Thyroid gland (tissue), 4 donors: ENCODE measurements at regions not wholly inside any gene's neighbourhood (a gene's known extent, or its start where the extent isn't known, plus 50 kb on each side); places are given as distances from the start of the nearest gene placed in this dataset.

ENCODE experiments used
- DNase-seq, 2 donors: peaks; one replicate each; pipeline ENCODE4 v3.0.0-alpha.2; 2019
- H3K27ac ChIP-seq, 3 donors: fragments of 200-600 bp; sonication (generic); 1 replicate in 2 of 3; 2 replicates in 1 of 3; pipeline ENCODE4 v1.5.1; 2016 to 2019; ENCODE audit warnings: mild to moderate bottlenecking in 1 of 3, moderate library complexity in 1 of 3
- H3K27me3 ChIP-seq: fragments of 200-600 bp; sonication (generic); one replicate; pipeline ENCODE4 v1.5.1; 2019
- H3K36me3 ChIP-seq, 2 donors: fragments of 200-600 bp; sonication (generic); one replicate each; pipeline ENCODE4 v1.5.1; 2016 to 2019
- H3K4me1 ChIP-seq, 2 donors: fragments of 200-600 bp; sonication (generic); one replicate each; pipeline ENCODE4 v1.5.1; 2017 to 2019
- H3K4me3 ChIP-seq, 3 donors: fragments of 200-600 bp; sonication (generic); replicated peaks in 1 of 3; 1 replicate in 2 of 3; 2 replicates in 1 of 3; pipeline ENCODE4 v1.5.1; 2016; ENCODE audit warnings: mild to moderate bottlenecking in 1 of 3
- H3K9me3 ChIP-seq: fragments of 200-600 bp; sonication (generic); one replicate; pipeline ENCODE4 v1.5.1; 2017
- POLR2A ChIP-seq, 2 donors: fragments of 450-650 bp; IDR thresholded peaks; one replicate each; pipeline ENCODE4 v1.6.1; 2017; ENCODE audit warnings: antibody characterized with exemption in 2 of 2, mild to moderate bottlenecking in 2 of 2, moderate library complexity in 1 of 2
- WGBS, 2 donors: methylation state at CpG; one replicate each; pipeline ENCODE4 v1.1.5; 2017; 5-methylcytosine and 5-hydroxymethylcytosine counted together
- intact Hi-C: fragments of 100-400 bp; cut with DNase I; formaldehyde crosslinking; loops from one replicate; pipeline ENCODE4 v1.15.1; 2023
- TF ChIP-seq, protein P1 (sequence below), 6 experiments: fragments of 200-600 bp in 3 of 6; fragments of 450-650 bp in 3 of 6; sonication (generic) in 3 of 6; IDR thresholded peaks; one replicate each; pipeline ENCODE4 v1.5.1; 2016 to 2019; ENCODE audit warnings: antibody characterized with exemption in 6 of 6, mild to moderate bottlenecking in 2 of 6, inconsistent platforms in 1 of 6, moderate library complexity in 1 of 6

- 81 to 85% methylated on average over 3 of the region's 3 CpGs for WGBS, 2 donors
- intact Hi-C loops: loop anchor here (10.0 kb wide), 1 partner anchor 150 kb away; no protein-coding TSS in a partner anchor
- H3K27me3 ChIP-seq: no peaks in the 10 kb centered on the region
- DNase-seq: no peak
- no peaks in the 10 kb centered on the region for H3K4me1 ChIP-seq
- H3K27ac ChIP-seq: no peak overlapping the region
- H3K4me3 ChIP-seq: no peak overlapping the region
- H3K9me3 ChIP-seq: no peaks in the 10 kb centered on the region
- TF ChIP-seq POLR2A (IDR thresholded peaks at IDR 0.05): no peak
- TF ChIP-seq, protein P1, sequence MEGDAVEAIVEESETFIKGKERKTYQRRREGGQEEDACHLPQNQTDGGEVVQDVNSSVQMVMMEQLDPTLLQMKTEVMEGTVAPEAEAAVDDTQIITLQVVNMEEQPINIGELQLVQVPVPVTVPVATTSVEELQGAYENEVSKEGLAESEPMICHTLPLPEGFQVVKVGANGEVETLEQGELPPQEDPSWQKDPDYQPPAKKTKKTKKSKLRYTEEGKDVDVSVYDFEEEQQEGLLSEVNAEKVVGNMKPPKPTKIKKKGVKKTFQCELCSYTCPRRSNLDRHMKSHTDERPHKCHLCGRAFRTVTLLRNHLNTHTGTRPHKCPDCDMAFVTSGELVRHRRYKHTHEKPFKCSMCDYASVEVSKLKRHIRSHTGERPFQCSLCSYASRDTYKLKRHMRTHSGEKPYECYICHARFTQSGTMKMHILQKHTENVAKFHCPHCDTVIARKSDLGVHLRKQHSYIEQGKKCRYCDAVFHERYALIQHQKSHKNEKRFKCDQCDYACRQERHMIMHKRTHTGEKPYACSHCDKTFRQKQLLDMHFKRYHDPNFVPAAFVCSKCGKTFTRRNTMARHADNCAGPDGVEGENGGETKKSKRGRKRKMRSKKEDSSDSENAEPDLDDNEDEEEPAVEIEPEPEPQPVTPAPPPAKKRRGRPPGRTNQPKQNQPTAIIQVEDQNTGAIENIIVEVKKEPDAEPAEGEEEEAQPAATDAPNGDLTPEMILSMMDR (IDR thresholded peaks at IDR 0.05): peak in 5 of 6 experiments; percentile 74 to 86 (median 84)
- H3K36me3 ChIP-seq: no peaks in the 10 kb centered on the region
These were observed 104.8 kb upstream of the GRIK1 start for GRCh38 chr21:30044447-30045064.

GRCh38 chr21:30042443-30042842, 102.6 kb upstream of the GRIK1 start:
- no peak overlapping the region for H3K4me3 ChIP-seq
- no peaks in the 10 kb centered on the region for H3K36me3 ChIP-seq
- DNase-seq: no peak
- H3K9me3 ChIP-seq: no peaks in the 10 kb centered on the region
- H3K27me3 ChIP-seq: no peaks in the 10 kb centered on the region
- intact Hi-C loops: loop anchor here (10.0 kb wide), 1 partner anchor 152 kb away; no protein-coding TSS in a partner anchor
- H3K27ac ChIP-seq: no peak overlapping the region
- no peaks in the 10 kb centered on the region for H3K4me1 ChIP-seq
- no peak for TF ChIP-seq POLR2A (IDR thresholded peaks at IDR 0.05)
- TF ChIP-seq, protein P1 (IDR thresholded peaks at IDR 0.05): no peak
- 85 to 91% methylated on average over 1 of the region's 1 CpG for WGBS, 2 donors

DNA sequence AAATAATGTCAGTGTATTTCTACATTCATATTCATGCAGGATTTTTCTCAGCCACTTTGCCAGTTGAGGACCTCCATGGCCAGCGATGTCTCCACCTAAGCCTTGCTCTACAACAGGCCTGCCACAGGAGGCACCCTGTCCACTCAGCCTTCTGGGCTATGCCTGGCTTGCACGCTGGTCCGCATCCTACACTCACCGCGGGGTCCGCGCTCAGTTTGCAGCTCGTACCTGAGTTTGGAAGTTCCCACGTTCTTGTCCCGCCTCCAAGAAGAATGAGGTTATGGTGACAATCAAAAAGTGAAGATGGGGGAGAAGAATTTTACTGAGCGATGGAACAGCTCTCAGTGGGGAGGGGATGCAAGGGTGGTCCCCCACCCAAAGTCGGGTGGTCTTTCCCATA, 93.6 kb upstream of the GRIK1 start:
- no peak for DNase-seq
- 93 to 96% methylated on average over 12 of the region's 12 CpGs for WGBS, 2 donors

GRCh38 chr21:30030416-30030815, 90.6 kb upstream of the GRIK1 start:
- no peak for DNase-seq
- intact Hi-C loops: no loop called here
- 76 to 77% methylated on average over 6 of the region's 6 CpGs for WGBS, 2 donors
- TF ChIP-seq POLR2A (IDR thresholded peaks at IDR 0.05): no peak
- TF ChIP-seq, protein P1 (IDR thresholded peaks at IDR 0.05): no peak
- no peak overlapping the region for H3K4me3 ChIP-seq
- H3K9me3 ChIP-seq: no peaks in the 10 kb centered on the region
- H3K36me3 ChIP-seq: no peaks in the 10 kb centered on the region
- H3K27ac ChIP-seq: no peak overlapping the region
- no peaks in the 10 kb centered on the region for H3K4me1 ChIP-seq
- no peaks in the 10 kb centered on the region for H3K27me3 ChIP-seq

More for the DNA sequence above, 93.6 kb upstream of the GRIK1 start:
- intact Hi-C loops: no loop called here
- Histone ChIP-seq H3K9me3 (no peaks in the 10 kb centered on the region), H3K27me3 (no peaks in the 10 kb centered on the region), H3K27ac (no peak overlapping the region), H3K4me3 (no peak overlapping the region), H3K4me1 (no peaks in the 10 kb centered on the region), H3K36me3 (no peaks in the 10 kb centered on the region)
- TF ChIP-seq, protein P1 (IDR thresholded peaks at IDR 0.05): no peak

GRCh38 chr21:30028537-30028936, 88.7 kb upstream of the GRIK1 start:
- intact Hi-C loops: no loop called here
- Histone ChIP-seq H3K36me3 (no peaks in the 10 kb centered on the region), H3K9me3 (no peaks in the 10 kb centered on the region), H3K4me1 (no peaks in the 10 kb centered on the region), H3K4me3 (no peak overlapping the region), H3K27me3 (no peaks in the 10 kb centered on the region), H3K27ac (no peak overlapping the region)
- TF ChIP-seq, protein P1 (IDR thresholded peaks at IDR 0.05): no peak
- TF ChIP-seq POLR2A (IDR thresholded peaks at IDR 0.05): no peak
- DNase-seq: no peak
- 85 to 88% methylated on average over 2 of the region's 2 CpGs for WGBS, 2 donors
